Upper lobe of left lung (tissue), 6 donors: ENCODE measurements at regions not wholly inside any gene's neighbourhood (a gene's known extent, or its start where the extent isn't known, plus 50 kb on each side); places are given as distances from the start of the nearest gene placed in this dataset.

Experiments used
- ATAC-seq, 2 donors: fragments of 200-7000 bp; cut with Tn5 transposase; one replicate each; pipeline ENCODE4 v1.9.1; 2022; ENCODE audit warnings: mild to moderate bottlenecking in 2 of 2, moderate library complexity in 2 of 2; ENCODE audit not compliant: low FRiP score in 2 of 2
- DNase-seq, 2 donors: peaks; one replicate each; pipeline ENCODE4 v3.0.0-alpha.2; 2019 to 2020
- H3K27ac ChIP-seq, 4 donors: fragments of 200-600 bp; sonication (generic); one replicate each; pipeline ENCODE4 v1.5.1; 2016 to 2019
- H3K27me3 ChIP-seq, 4 donors: fragments of 200-600 bp; sonication (generic); one replicate each; pipeline ENCODE4 v1.5.1; 2017 to 2019
- H3K36me3 ChIP-seq, 4 donors: fragments of 200-600 bp; sonication (generic); one replicate each; pipeline ENCODE4 v1.5.1; 2016 to 2019
- H3K4me1 ChIP-seq, 4 donors: fragments of 200-600 bp; sonication (generic); one replicate each; pipeline ENCODE4 v1.5.1; 2018 to 2019
- H3K4me3 ChIP-seq, 4 donors: fragments of 200-600 bp; sonication (generic); one replicate each; pipeline ENCODE4 v1.5.1; 2017 to 2019; ENCODE audit warnings: mild to moderate bottlenecking in 2 of 4, moderate library complexity in 1 of 4
- H3K9me3 ChIP-seq, 4 donors: fragments of 200-600 bp; sonication (generic); one replicate each; pipeline ENCODE4 v1.5.1; 2018 to 2019
- CTCF ChIP-seq, 6 experiments: fragments of 450-650 bp in 4 of 6; fragments of 200-600 bp in 2 of 6; sonication (generic) in 2 of 6; IDR thresholded peaks; one replicate each; pipeline ENCODE4 v1.5.1; 2016 to 2019; ENCODE audit warnings: antibody characterized with exemption in 6 of 6
- EP300 ChIP-seq, 4 donors: sonication (generic); formaldehyde crosslinking; IDR thresholded peaks; one replicate each; pipeline ENCODE4 v1.5.1; 2017; ENCODE audit warnings: antibody characterized with exemption in 4 of 4, control low read depth in 2 of 4
- POLR2A ChIP-seq, 4 donors: fragments of 450-650 bp; IDR thresholded peaks; one replicate each; pipeline ENCODE4 v1.5.1; 2016 to 2017; ENCODE audit warnings: antibody characterized with exemption in 4 of 4, mild to moderate bottlenecking in 2 of 4
- POLR2AphosphoS5 ChIP-seq, 2 donors: sonication (generic); formaldehyde crosslinking; IDR thresholded peaks; one replicate each; pipeline ENCODE4 v1.5.1; 2017; ENCODE audit warnings: antibody characterized with exemption in 2 of 2
- WGBS, 2 donors: methylation state at CpG; one replicate each; pipeline ENCODE4 v1.1.5; 2017 to 2018; 5-methylcytosine and 5-hydroxymethylcytosine counted together
- donor health status: DM: no; HTN: no; CAD: no; lungs with moderate emphysema.
- donor health status: DM: no; HTN: yes; CAD: no; lungs with severe emphysema.

DNA sequence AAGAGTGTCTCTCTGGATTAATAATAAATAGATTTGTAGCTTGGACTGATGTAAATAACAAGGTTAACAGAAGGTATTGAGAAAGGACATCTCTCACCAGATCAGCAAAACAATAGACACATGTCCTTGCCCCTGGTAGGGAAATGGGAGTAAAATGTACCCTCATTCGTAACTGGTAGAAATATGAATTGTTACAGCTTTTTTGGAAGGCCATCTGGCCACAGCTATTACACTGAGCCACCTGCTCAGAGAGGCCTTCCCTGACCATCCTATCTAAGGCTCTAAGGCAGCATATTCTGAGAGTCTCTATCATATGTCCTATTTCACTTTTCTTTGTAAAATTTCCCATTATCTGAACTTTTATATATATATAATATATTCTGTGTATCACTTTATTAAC lies 129.1 kb upstream of the MAP1B start:
- Histone ChIP-seq H3K36me3 (no peaks in the 10 kb centered on the region), H3K4me3 (no peak overlapping the region), H3K27ac (no peak overlapping the region), H3K9me3 (peaks cover 0 to 11% (median 3%) of the 10 kb centered on the region in 4 donors), H3K4me1 (peaks cover 0 to 6% (median 0%) of the 10 kb centered on the region in 4 donors), H3K27me3 (no peaks in the 10 kb centered on the region)
- ATAC-seq (no peak), DNase-seq (no peak)
- WGBS, 2 donors, result 64 to 79% methylated on average over 1 of the region's 1 CpG
- TF ChIP-seq POLR2AphosphoS5 (IDR thresholded peaks at IDR 0.05) (no peak), EP300 (IDR thresholded peaks at IDR 0.05) (no peak), CTCF (IDR thresholded peaks at IDR 0.05) (no peak), POLR2A (IDR thresholded peaks at IDR 0.05) (no peak)

DNA sequence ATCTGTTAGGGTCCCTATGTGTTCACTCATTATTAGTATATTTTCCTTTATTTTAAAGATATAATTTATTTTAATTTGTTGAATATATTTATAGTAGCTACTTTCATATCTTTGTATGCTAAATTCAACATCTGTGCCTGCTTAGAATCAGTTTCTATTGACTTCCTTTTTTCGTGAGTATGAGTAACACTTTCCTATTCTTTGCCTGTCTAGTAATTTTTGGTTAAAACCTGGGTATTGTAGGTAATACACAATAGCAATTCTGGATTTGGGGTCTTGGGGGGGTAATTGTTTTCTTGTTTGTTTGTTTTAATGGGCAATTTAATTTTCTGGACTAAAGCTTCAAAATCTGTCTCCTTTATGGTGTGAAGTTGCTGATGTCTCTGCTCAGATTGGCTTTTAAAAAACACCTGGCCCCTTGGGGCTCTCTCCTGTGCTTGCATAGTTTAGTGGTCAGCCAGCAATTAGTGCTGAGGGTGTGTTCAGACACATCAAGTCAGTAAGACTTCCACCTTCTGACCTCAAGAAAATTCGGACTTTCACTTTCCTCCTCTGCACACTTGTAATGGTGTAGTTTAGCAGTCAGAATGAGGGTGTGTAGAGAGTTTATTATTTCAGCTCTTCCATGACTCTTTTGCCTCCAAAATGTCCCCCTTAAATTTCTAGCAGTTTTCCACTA lies 124.4 kb upstream of the MAP1B start:
- Histone ChIP-seq H3K27me3 (no peaks in the 10 kb centered on the region), H3K9me3 (peaks cover 0 to 11% (median 3%) of the 10 kb centered on the region in 4 donors), H3K4me3 (no peak overlapping the region), H3K4me1 (no peaks in the 10 kb centered on the region), H3K36me3 (no peaks in the 10 kb centered on the region), H3K27ac (no peak overlapping the region)
- 40 to 60% methylated on average over 2 of the region's 2 CpGs for WGBS, 2 donors
- ATAC-seq (no peak), DNase-seq (no peak)
- no peak for TF ChIP-seq POLR2A (IDR thresholded peaks at IDR 0.05)
- TF ChIP-seq CTCF (IDR thresholded peaks at IDR 0.05), result no peak
- no peak for TF ChIP-seq EP300 (IDR thresholded peaks at IDR 0.05)
- TF ChIP-seq POLR2AphosphoS5 (IDR thresholded peaks at IDR 0.05), result no peak

DNA sequence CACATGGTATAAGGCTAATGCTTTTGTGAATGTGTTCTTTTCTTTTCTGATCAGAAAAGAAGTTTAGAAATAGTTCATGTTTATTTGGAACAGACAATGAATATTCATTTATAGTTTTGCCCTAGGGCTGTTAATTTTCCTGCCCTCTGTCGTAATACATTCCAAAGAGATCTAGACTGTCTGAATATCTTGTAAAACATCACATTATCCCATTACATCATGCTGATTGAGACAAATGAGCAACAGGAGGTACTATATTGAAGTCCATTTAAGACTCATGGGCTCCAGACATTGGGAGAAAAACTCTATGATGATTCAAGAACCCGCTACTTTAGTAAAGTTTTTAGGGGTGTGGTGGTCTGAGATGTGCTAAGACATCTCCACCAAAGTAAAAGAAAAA lies 121.2 kb upstream of the MAP1B start:
- H3K9me3 ChIP-seq, result peaks cover 0 to 11% (median 3%) of the 10 kb centered on the region in 4 donors
- ATAC-seq (no peak), DNase-seq (no peak)
- H3K27me3 ChIP-seq, result no peaks in the 10 kb centered on the region
- 50 to 60% methylated on average over 2 of the region's 2 CpGs for WGBS, 2 donors
- TF ChIP-seq CTCF (IDR thresholded peaks at IDR 0.05) (no peak), EP300 (IDR thresholded peaks at IDR 0.05) (no peak), POLR2A (IDR thresholded peaks at IDR 0.05) (no peak), POLR2AphosphoS5 (IDR thresholded peaks at IDR 0.05) (no peak)
- no peak overlapping the region for H3K27ac ChIP-seq
- H3K4me1 ChIP-seq, result no peaks in the 10 kb centered on the region
- no peak overlapping the region for H3K4me3 ChIP-seq
- no peaks in the 10 kb centered on the region for H3K36me3 ChIP-seq

GRCh38 chr5:71988808-71989207 lies 118.5 kb upstream of the MAP1B start:
- Histone ChIP-seq H3K9me3 (no peaks in the 10 kb centered on the region), H3K4me1 (no peaks in the 10 kb centered on the region), H3K27me3 (no peaks in the 10 kb centered on the region), H3K36me3 (no peaks in the 10 kb centered on the region), H3K4me3 (no peak overlapping the region), H3K27ac (no peak overlapping the region)
- 64 to 68% methylated on average over 1 of the region's 1 CpG for WGBS, 2 donors
- DNase-seq, result no peak
- no peak for ATAC-seq
- TF ChIP-seq POLR2AphosphoS5 (IDR thresholded peaks at IDR 0.05) (no peak), CTCF (IDR thresholded peaks at IDR 0.05) (no peak), POLR2A (IDR thresholded peaks at IDR 0.05) (no peak), EP300 (IDR thresholded peaks at IDR 0.05) (no peak)

DNA sequence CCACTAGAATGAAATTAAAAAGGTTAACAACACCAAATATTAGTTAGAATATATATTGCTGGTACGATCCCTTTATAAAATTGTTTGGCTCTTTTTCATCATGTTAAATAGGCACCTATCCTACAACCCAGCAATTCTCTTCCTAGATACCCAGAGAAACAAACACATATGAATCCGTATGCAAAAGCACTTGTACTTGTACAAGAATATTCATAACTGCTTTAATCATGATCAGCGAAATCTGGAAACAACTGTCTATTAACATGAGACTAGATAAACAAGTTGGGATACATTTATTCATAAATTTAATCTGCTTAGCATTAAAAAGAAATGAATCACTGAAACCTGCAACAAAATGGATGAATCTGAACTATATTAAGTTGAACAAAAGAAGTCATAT lies 113.7 kb upstream of the MAP1B start:
- ATAC-seq (no peak), DNase-seq (no peak)
- Histone ChIP-seq H3K9me3 (no peaks in the 10 kb centered on the region), H3K27ac (no peak overlapping the region), H3K27me3 (no peaks in the 10 kb centered on the region), H3K4me1 (no peaks in the 10 kb centered on the region), H3K36me3 (no peaks in the 10 kb centered on the region), H3K4me3 (no peak overlapping the region)
- TF ChIP-seq POLR2AphosphoS5 (IDR thresholded peaks at IDR 0.05), result no peak
- TF ChIP-seq EP300 (IDR thresholded peaks at IDR 0.05), result no peak
- no peak for TF ChIP-seq POLR2A (IDR thresholded peaks at IDR 0.05)
- TF ChIP-seq CTCF (IDR thresholded peaks at IDR 0.05), result no peak
- WGBS, 2 donors, result 89 to 91% methylated on average over 3 of the region's 3 CpGs
